GM20431 (cell line): ENCODE measurements at regions not wholly inside any gene's neighbourhood (a gene's known extent, or its start where the extent isn't known, plus 50 kb on each side); places are given as distances from the start of the nearest gene placed in this dataset.

Source experiments
- in situ Hi-C: fragments of 300-500 bp; cut with MseI, MboI; formaldehyde crosslinking; loops from one replicate; pipeline ENCODE4 v1.15.0; 2020; ENCODE audit warnings: low sequenced_read_pairs; ENCODE audit not compliant: unreplicated experiment

GRCh38 chr7:127447326-127447945, 54.9 kb upstream of the ZNF800 start:
- in situ Hi-C loops = loop anchor here (25.0 kb wide), 1 partner anchor 110 kb away; no protein-coding TSS in a partner anchor

DNA sequence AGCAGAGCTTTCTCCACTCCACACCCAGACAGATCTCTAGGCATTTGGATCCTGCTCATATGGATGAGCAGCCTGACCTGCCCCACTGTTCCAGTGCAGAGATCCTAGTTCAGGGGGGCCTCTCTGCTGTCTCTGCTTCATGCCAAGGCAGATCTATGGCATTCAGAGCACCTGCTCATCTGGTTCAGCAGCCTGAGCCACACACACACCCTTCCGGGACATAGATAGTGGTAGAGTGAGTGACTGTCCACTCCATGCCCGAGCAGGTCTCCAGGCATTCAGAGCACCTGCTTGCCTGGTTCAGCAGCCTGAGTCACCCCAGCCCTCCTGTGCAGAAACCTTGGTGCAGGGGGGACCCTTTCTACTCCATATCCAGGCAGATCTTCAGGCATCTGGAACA, 54.3 kb upstream of the ZNF800 start:
- in situ Hi-C loops = loop anchor here (25.0 kb wide), 1 partner anchor 110 kb away; no protein-coding TSS in a partner anchor
